ENCODE measurements at regions not wholly inside any gene's neighbourhood (a gene's known extent, or its start where the extent isn't known, plus 50 kb on each side); places are given as distances from the start of the nearest gene placed in this dataset.

DNA sequence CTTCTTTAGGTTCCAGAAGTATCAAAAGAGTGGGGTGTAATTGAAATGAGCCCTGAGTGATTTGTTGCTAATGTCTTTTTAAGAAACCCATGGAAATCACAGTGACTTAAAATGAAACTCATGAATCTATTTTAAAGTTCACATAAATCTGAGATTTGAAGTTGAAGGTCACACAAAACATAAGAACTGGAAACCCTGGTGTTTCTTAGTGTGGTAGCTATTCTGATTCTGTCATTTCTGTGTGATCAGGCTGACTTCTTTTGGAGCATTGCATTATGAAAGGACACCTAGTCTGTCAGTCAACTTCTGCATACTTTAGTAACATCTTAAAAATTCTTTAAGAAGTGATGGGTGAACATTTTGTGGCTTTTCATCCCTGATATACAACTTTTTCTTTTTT is 448.8 kb downstream of the TLE4 start:
- DNase-seq = no peak

DNA sequence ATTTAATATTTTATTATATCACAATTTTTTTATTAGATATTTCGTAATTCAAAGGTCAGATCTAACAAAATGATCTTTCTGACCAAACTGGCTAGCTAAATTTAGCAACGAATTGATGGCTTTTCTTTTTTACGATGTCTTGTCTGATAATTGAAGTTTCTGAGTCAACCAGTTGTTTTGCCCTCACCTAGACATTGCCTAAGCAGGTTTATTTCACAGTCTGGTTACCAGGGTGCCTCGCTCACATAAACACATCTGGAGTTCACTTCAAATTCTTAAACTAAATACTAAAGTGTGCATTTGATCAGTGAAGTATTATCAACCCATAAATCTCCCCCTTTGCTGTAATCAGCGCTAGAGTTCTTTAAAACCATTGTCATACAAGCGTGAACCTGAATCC is 448.3 kb downstream of the TLE4 start:
- DNase-seq = no peak

DNA sequence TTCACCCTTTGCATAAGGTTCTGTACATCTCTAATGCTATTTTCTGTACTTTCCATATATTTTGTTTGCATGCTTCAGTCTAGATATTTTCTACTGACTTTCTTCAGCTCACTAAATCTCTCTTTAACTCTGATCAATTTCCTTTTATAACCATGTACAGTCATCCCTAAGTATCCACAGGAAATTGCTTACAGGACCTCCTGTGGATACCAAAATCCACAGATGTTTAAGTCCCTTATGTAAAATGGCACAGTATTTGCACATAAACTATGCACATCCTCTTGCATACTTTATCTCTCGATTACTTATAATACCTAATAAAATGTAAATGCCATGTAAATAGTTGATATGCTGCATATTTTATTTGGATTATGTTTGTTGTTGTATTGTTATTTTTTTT is 442.1 kb downstream of the TLE4 start:
- DNase-seq = no peak

DNA sequence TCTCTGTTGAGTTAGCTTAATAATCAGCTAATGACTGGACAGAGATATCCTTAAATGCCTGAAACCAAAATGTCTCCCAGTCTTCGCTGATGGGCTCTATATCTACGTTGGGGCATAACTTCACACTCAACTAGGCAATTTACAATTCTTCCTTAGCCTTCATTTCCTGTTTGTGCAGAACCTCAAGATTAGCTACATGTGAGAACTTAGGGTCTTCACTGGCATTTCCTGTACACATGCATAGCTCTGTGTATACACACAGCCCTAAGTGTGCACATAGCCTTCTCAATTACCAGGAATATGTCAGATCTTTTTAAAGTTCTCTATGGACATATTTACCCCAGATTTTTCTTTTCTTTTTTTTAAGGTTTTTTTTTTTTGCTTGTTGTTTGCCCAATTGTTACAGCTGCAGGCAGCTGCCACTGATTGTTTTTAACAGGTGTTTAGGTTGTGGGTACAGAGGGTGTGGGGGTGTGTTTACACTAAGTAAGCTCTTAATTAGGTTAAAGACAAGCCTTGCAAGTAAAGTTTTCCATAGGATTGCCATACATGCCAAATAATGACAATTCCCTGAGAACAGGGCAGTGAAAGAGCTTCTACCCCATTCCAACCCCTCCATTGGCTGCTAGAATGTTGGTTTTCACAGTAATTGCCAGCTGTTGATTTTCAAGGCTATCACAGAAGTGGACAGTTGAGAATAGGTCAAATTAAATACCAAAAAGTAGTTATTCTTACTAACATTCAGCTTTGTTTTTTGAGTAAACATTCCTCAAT is 441.0 kb downstream of the TLE4 start:
- no peak for DNase-seq

GRCh38 chr9:80009204-80009603 is 437.4 kb downstream of the TLE4 start:
- DNase-seq = no peak

DNA sequence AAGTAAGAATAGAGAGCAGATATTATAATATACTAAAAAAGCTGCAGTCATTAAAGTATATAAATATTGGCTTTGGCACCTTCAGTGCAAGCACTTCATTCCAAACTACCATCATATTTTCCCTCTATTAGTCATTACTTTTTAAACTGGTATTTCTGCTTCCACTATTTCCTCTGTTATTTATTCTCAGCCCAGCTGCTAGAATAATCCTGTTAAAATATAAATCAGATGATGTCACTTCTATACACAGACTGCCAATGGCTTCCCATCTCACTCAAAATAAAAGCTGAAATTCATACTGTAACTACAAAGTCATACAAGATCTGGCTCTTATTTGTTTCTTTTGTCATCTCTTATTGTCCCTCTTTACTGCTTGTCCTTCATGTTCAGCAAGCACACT is 432.9 kb downstream of the TLE4 start:
- DNase-seq = no peak

GRCh38 chr9:79990536-79990935 is 418.8 kb downstream of the TLE4 start:
- no peak for DNase-seq

DNA sequence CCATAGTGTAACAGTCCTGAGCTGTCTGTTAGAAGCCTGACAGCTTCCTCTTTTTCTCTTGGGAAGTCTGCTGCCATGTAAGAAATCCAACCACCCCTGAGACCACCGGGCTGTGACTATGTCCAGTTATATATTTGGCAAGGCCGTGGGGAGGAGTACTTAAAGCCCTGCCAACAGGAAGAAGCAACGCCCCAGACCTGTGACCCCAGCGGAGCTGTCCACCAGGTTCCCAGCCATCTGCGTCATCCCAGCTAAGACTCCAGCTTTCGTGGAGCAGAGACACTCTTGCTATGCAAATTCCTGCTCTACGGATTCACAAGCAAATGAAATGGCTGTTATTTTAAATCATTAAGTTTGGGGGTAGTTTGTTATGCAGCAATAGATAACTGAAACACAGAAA is 417.3 kb downstream of the TLE4 start:
- DNase-seq = no peak

DNA sequence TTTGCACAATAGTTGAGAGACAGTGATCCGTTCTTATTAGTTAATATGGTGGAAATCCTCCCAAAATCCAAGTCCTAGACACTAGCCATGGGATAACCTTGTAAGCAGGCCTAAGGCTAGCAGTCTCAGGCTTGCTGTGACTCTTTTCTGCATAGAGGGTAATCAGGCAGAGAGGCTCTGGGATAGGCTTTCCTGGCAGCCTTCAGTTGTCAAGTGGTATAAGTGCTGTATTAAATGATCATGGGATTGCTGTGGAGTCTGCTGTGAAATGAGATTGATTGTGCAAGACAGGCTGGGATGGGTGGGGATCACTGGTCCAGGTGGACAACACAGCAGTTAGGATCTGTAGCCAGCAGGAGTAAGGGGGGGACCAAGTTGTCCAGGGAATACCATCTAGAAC is 416.4 kb downstream of the TLE4 start:
- DNase-seq = no peak

DNA sequence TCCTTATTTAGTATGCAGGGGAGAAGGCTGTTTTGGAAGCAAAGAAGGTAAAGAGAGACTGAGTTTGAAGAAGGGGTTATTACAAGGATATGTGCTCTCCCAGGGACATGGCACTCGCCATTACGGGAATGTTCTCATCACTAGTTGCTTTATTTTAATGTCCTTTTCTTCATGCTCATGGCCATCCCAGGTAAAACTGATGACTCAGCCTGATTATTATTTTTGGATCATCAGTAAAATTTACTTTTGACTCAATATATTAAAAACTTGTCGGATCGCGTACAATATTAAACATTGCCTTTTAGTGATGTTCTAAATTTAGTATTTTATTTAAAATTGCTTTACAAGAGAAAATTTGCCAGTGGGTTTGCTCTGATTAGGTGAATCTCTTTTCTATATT is 414.7 kb downstream of the TLE4 start:
- no peak for DNase-seq

GRCh38 chr9:79985772-79986171 is 414.0 kb downstream of the TLE4 start:
- DNase-seq = no peak

DNA sequence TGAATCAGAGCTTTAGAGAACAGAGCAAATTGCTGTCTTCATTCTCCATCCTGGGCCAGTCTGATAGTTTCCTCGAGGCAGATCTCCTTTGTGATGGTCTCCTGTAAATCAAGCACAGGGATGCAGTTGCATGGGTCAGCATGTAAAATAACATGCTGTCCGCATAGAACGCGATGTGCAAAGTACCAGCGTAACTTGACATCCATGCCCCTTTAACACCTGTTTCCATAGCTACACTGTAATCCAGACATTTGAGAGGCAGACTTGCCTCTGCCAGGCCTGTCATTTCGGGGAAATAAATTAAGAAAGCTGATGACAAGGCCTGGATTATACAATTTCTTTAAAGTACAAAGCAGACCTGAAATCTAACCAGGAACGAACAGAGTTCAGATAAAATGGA is 413.5 kb downstream of the TLE4 start:
- no peak for DNase-seq

GRCh38 chr9:79984429-79985067 is 412.8 kb downstream of the TLE4 start:
- DNase-seq = peak; percentile 57

GRCh38 chr9:79980432-79980831 is 408.7 kb downstream of the TLE4 start:
- no peak for DNase-seq

GRCh38 chr9:79977510-79978197 is 405.9 kb downstream of the TLE4 start:
- no peak for DNase-seq

DNA sequence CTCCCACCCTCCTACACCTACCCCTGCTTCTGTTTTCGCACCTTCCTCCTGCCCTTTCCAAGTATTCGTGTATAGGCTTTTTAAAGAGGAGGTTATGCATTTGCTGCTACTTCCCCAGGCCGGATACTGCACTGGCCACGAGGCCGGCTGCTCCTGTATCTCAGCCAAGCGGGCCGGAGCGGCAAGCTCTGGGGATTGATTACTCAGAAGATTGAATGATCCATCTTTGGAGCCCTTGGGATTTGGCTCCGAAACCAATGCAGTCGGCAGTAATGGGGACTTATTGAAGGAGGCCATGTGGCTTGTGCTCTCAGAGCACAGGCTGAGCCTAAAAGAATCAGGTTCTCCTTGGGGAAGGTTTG is 405.3 kb downstream of the TLE4 start:
- DNase-seq = no peak

DNA sequence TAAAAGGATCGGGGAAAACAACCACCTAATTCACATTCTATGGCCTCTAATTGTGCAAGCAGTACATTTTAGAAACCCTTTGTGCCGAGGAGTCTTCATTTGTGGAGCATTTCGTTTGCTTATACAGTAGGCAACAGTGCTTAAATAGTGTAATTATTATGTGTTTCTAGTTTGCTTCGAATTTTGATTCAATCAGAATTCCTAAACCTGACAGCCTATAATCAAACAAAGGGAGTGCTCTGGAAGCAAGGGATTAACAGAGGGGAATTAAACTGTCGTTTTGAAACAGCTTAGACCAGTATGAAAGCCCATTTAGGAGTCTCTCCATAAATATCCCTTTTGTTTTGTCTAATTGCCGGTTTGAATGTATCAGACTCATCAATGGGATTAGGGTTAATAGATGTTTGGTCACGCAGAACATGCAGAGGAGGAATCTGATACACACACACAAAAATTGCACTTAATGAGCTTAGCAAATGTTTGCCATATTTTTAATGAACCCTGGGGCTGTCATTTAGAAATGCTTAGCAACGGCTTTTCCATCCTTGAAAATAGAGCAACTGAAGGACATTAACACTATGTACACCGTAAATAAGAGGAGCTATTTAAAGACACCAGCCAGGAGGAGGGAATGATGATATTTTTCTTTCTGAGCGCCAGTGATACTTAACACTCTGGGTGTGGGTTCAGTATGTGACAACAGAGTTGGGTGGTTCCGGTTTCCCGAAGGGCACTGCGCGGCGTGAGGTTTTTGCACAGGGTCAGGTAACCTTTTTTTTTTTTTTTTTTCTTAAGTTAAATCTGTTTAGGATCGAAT is 404.7 kb downstream of the TLE4 start:
- DNase-seq = peak; percentile 32

DNA sequence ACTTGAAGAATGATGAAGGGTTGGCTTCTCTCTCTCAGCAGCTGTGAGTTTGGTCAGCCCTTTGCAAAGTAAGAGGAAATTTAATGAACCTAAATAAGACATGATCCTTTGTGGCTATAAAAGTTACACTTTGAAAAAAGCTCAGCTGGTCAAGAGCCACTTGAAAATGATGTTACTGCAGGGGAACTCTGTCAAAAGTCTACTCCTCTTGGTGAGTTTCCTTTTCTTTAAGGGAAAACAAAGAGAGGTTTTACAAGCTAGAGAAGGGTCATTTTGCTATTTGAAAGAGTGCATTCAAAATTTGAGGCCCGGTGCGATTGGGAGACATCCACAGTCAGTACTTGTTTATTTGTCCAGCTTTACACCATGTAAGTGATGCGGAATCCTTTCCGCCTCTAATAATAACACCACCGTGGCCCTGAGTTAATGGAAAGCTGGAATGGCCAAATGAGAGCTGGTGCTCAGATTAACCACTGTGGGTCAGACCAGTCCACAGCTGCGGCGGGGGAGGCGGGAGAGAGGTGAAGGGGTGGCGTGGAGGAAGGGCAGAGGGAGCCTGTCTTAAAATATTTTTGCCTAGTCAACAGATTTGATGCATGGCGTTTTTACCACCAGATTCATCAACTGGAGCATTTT is 404.0 kb downstream of the TLE4 start:
- DNase-seq = no peak

- DNase-seq = no peak
These were observed 403.1 kb downstream of the TLE4 start for GRCh38 chr9:79974806-79975422.

GRCh38 chr9:79973627-79974026 is 401.9 kb downstream of the TLE4 start:
- DNase-seq = no peak

DNA sequence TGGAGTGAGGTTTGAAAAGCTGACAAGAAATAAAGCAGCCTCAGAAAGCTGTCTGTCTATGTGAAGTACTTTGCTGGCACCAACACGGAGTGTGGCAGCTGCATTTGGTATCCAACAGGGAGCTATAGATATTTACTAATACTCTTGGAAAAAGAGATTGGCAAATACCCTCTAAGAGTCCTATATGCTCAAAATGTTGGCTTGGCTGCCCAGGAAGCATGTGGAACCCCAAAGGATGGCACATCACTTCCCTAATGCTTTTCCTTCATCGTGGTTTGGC is 398.3 kb downstream of the TLE4 start:
- no peak for DNase-seq

DNA sequence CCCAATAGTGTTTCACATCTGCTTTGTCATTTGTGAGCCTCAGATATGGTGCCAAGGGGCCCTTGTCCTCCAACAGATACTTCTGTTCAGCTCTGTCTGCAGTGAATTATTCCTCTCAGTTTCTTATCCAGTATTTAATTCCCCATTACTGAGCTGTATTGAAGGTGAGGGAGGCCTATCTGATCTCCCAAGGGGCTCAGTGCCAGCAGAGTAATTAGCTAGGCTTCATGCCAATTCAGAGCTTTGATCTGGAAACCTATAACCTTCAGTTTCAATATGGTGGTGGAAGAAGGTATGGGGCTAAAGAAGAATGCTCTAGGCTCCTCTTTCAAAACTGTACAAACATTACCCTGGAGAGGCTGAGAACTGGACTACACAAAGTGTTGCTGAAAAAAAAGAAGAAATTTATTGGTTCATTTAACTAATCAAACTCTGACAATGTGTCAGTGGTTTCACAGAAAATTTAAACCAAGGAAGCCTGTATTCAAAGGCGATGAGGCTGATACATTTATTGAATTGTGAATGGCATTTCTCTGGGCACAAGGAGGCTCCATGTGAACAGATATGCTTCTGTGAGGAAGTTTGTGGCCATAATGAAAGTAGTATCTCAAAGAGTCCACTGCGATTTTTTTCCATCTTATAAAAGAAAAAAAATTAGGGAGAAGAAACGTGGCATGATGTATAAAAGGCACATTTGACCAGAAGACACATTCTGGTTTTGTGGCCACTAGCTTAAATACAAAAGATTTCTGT is 397.8 kb downstream of the TLE4 start:
- DNase-seq = peak; percentile 81
